H7 (cell line): ENCODE measurements at regions not wholly inside any gene's neighbourhood (a gene's known extent, or its start where the extent isn't known, plus 50 kb on each side); places are given as distances from the start of the nearest gene placed in this dataset.
"Not testable (repeated sequence)": the region's sequence is repeated elsewhere in the genome, so short reads cannot be mapped to it uniquely, and the experiment has no call there.

Source experiments
- DNase-seq: peaks from one replicate; pipeline ENCODE4 v3.0.0; 2012
- H3K27me3 ChIP-seq: 2 replicates; pipeline ENCODE4 v1.6.0; 2011; ENCODE audit warnings: mild to moderate bottlenecking, low read length; ENCODE audit not compliant: control insufficient read depth, insufficient read depth
- H3K36me3 ChIP-seq: replicated peaks from 2 replicates; pipeline ENCODE4 v1.5.1; 2011; ENCODE audit warnings: low read length; ENCODE audit not compliant: control insufficient read depth, insufficient read depth
- H3K4me3 ChIP-seq: 2 replicates; pipeline ENCODE4 v1.5.1; 2011; ENCODE audit warnings: low read depth, mild to moderate bottlenecking, control low read depth, low read length, moderate library complexity; ENCODE audit not compliant: insufficient read depth

DNA sequence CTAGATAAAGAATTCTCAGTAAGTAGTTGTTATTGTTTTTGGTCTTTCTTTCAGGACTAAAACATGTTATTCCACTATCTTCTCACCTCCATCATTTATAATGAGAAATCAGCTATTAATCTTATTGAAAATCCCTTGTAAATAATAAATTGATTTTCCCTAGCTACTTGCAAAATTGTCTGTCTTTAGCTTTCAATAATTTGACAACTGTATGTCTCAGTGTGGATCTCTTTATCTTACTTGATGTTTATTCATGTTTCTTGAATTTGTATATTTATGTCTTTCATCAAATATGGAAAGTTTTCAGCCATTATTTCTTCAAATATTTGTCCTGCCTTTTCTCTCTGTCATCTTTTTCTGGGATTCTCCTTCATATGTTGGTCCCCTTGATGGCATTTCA is 117.1 kb upstream of the ANTXRL start:
- Histone ChIP-seq H3K27me3 (no peaks in the 10 kb centered on the region), H3K36me3 (no peaks in the 10 kb centered on the region), H3K4me3 (no peak overlapping the region)
- DNase-seq, result no peak

- Histone ChIP-seq H3K36me3 (no peaks in the 10 kb centered on the region), H3K4me3 (no peak overlapping the region), H3K27me3 (no peaks in the 10 kb centered on the region)
- no peak for DNase-seq
These were observed 116.0 kb upstream of the ANTXRL start for GRCh38 chr10:46170789-46171188.

DNA sequence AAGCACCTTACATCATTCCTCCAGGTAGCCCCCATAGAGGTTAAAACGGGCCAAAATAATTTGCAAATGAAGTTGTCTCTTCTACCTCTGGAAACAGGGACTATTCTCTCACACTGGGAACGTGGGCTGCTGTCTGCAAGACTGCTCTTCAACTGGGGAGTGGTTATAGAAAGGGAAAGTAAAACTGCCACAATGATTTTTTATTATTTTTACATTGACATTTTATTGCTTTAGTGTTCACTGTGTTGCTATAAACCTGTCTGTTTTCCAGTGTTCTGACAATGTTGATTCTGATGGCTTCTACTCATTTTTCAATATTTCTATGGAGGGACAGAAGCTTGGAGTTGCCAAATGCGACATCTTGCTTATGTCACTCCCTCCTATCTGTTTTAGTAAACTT is 115.1 kb upstream of the ANTXRL start:
- Histone ChIP-seq H3K4me3 (no peak overlapping the region), H3K27me3 (no peaks in the 10 kb centered on the region), H3K36me3 (no peaks in the 10 kb centered on the region)
- no peak for DNase-seq

GRCh38 chr10:46175296-46175695 is 111.5 kb upstream of the ANTXRL start:
- Histone ChIP-seq H3K36me3 (no peaks in the 10 kb centered on the region), H3K4me3 (no peak overlapping the region), H3K27me3 (no peaks in the 10 kb centered on the region)
- peak; percentile 0 for DNase-seq

- H3K4me3 ChIP-seq, result no peak overlapping the region
- H3K27me3 ChIP-seq, result no peaks in the 10 kb centered on the region
- DNase-seq, result no peak
- no peaks in the 10 kb centered on the region for H3K36me3 ChIP-seq
These were observed 111.0 kb upstream of the ANTXRL start for GRCh38 chr10:46175831-46176230.

DNA sequence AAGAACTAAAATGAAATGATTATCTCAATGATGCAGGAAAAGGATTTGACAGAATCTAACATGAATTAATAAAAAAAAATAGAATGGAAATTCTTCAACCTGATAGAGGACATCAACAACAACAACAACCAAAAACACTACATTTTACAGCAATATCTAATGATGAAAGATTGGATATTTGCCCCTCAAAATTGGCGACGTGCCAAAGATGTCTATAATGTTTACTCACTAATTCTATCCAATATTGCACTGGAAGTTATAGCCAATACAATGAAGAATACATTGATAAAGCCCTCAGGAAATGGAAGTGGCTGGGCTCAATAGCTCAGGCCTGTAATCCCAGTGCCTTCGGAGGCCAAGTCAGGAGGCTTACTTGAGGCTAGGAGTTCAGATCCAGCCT is 99.4 kb upstream of the ANTXRL start:
- H3K27me3 ChIP-seq, H3K36me3 ChIP-seq, DNase-seq, H3K4me3 ChIP-seq: not testable (repeated sequence)

DNA sequence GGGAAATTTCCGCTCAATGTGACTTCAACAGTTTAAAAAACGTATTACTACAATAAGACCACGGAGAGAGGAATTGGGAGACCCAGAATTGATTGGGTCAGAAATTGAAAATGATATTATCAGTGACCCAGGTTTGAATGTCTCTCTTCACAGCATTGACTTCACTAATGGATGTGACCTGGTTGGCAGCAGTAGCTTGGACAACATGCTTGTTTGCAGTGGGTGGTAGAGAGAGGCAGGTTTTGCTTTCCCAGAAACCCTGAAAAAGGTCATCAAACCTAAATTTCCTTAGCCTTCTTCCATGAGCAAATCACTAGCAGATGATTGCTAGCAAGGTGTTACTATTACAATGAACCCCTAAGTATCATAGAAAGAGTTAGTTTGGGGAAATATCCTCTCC is 89.7 kb upstream of the ANTXRL start:
- DNase-seq, result no peak
- H3K4me3 ChIP-seq, result no peak overlapping the region
- H3K27me3 ChIP-seq, result no peaks in the 10 kb centered on the region

DNA sequence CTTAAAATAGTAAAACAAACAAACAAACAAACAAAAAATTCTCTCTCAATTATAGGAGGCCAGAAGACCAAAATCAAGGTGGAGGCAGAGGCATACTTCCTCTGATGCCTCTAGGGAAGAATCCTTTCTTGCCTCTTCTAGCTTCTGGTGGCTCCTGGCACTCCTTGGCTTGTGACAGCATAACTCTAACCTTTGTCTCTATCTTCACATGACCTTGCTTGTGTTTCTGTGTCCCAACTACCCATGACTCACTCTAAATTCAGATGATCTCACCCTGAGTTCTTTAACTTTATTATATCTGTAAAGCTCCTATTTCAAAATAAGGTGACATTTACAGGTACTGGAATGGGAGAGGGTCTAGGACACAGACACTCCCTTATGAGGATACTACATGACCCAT is 88.3 kb upstream of the ANTXRL start:
- no peak for DNase-seq
- Histone ChIP-seq H3K36me3 (no peaks in the 10 kb centered on the region), H3K27me3 (no peaks in the 10 kb centered on the region), H3K4me3 (no peak overlapping the region)

More for the DNA sequence above, 89.7 kb upstream of the ANTXRL start:
- H3K36me3 ChIP-seq, result no peaks in the 10 kb centered on the region

DNA sequence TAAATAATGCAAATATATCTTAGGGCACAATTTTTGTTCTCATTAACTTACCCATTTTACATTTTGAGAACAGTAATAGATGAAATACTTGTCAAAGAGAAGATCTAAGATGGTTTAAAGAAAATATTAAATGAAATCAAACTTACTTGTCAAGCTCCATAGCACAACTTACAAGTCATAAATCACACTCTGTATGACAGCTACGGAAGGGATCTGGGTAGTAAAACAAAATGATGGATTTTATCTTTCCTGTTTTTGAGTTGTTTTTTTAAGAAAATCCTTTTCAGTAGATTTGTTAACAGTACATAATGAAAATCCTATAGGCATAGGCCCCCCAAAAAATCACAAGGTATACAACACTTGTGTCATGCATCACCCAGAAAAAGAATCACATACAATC is 84.4 kb upstream of the ANTXRL start:
- not testable (repeated sequence) for DNase-seq, H3K36me3 ChIP-seq, H3K4me3 ChIP-seq, H3K27me3 ChIP-seq

GRCh38 chr10:46204482-46205102 is 82.2 kb upstream of the ANTXRL start:
- DNase-seq, result peak; percentile 21
- H3K4me3 ChIP-seq, H3K36me3 ChIP-seq, H3K27me3 ChIP-seq: not testable (repeated sequence)

GRCh38 chr10:46210427-46210826 is 76.4 kb upstream of the ANTXRL start:
- DNase-seq, H3K36me3 ChIP-seq, H3K27me3 ChIP-seq, H3K4me3 ChIP-seq: not testable (repeated sequence)

DNA sequence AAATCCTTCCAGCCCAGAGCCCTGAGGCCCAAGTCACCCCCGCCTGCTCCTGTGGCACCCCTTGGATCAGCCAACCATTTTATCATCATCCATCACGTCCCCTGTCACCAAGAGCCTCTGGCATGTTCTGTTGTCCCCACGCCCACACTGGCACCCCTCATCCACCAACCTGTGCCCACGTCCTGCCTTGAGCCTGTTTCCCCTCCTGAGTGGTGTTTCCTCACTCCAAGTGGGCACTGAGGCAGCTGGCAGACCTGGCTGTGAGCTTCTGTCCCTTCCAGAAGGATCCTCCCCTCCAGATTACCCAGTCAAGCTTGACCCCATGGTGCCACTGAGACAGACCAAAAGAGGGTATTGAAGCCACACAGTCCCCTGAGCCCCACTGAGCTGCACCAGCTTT is 71.4 kb upstream of the ANTXRL start:
- Histone ChIP-seq H3K27me3 (no peaks in the 10 kb centered on the region), H3K4me3 (no peak overlapping the region), H3K36me3 (no peaks in the 10 kb centered on the region)
- DNase-seq, result peak; percentile 4

- Histone ChIP-seq H3K27me3 (no peaks in the 10 kb centered on the region), H3K4me3 (no peak overlapping the region), H3K36me3 (no peaks in the 10 kb centered on the region)
- peak; percentile 7 for DNase-seq
These were observed 70.7 kb upstream of the ANTXRL start for GRCh38 chr10:46216003-46216634.

- DNase-seq, result peak; percentile 15
- no peak overlapping the region for H3K4me3 ChIP-seq
- H3K27me3 ChIP-seq, result no peaks in the 10 kb centered on the region
- H3K36me3 ChIP-seq, result no peaks in the 10 kb centered on the region
These were observed 69.7 kb upstream of the ANTXRL start for GRCh38 chr10:46216836-46217751.
